ENCODE measurements at regions not wholly inside any gene's neighbourhood (a gene's known extent, or its start where the extent isn't known, plus 50 kb on each side); places are given as distances from the start of the nearest gene placed in this dataset.
"Not testable (repeated sequence)": the region's sequence is repeated elsewhere in the genome, so short reads cannot be mapped to it uniquely, and the experiment has no call there.

- no peak for TF ChIP-seq CTCF (conservative IDR thresholded peaks at IDR 0.05; ENCODE audit: low read depth in 2 of 2)
These were observed 256.0 kb downstream of the VAPA start (continued) for GRCh38 chr18:10169814-10170213.

GRCh38 chr18:10170375-10170774 is 256.6 kb downstream of the VAPA start:
- H3K4me1 ChIP-seq (ENCODE audit: insufficient read depth): 0 out of 2 replicates have a peak, but pooled peaks cover 4% of the 10 kb centered on the region
- no peak overlapping the region for H3K4me2 ChIP-seq
- TF ChIP-seq ZNF462 (CRISPR knock-in tag; IDR thresholded peaks at IDR 0.05) (no peak), JUNB (IDR thresholded peaks at IDR 0.05; ENCODE audit: unreplicated experiment) (no peak), EZH2 (IDR thresholded peaks at IDR 0.05; ENCODE audit: low read depth, unreplicated experiment) (no peak)
- H3K9me3 Mint-ChIP-seq: peaks cover 4% of the 10 kb centered on the region; the same call in 2 of the 3 replicates
- no peaks in the 10 kb centered on the region for H3K36me3 Mint-ChIP-seq (ENCODE audit: low read depth)
- DNase-seq (ENCODE audit: low spot score): no peak
- no peak overlapping the region for H3K4me3 Mint-ChIP-seq
- H4K20me1 ChIP-seq (replicated peaks; ENCODE audit: insufficient read depth): no peaks in the 10 kb centered on the region
- H3K27ac Mint-ChIP-seq: no peak overlapping the region
- H3K4me1 Mint-ChIP-seq: peaks cover 4% of the 10 kb centered on the region; the same call in 1 of the 3 replicates
- no peaks in the 10 kb centered on the region for H3F3A ChIP-seq (replicated peaks; ENCODE audit: low read depth)
- H3K9me2 ChIP-seq (ENCODE audit: insufficient read depth): no peaks in the 10 kb centered on the region
- H3K27ac ChIP-seq (ENCODE audit: low read depth): no peak overlapping the region
- H2AFZ ChIP-seq: peak overlapping the region; percentile 70; the same call in 1 of the 2 replicates
- no peaks in the 10 kb centered on the region for H3K36me3 ChIP-seq (ENCODE audit: insufficient read depth)
- no peak for ATAC-seq
- H3K4me3 ChIP-seq: no peak overlapping the region
- peaks cover 2% of the 10 kb centered on the region for H3K27me3 Mint-ChIP-seq (ENCODE audit: insufficient read depth, low read depth, poor library complexity)
- H3K27me3 ChIP-seq (ENCODE audit: insufficient read depth): no peaks in the 10 kb centered on the region
- no peaks in the 10 kb centered on the region for H3K79me2 ChIP-seq (replicated peaks; ENCODE audit: insufficient read depth)

- H3K27ac Mint-ChIP-seq; H3K4me1 ChIP-seq (ENCODE audit: insufficient read depth); H3K4me1 Mint-ChIP-seq; H3K4me3 Mint-ChIP-seq; H3K79me2 ChIP-seq (replicated peaks; ENCODE audit: insufficient read depth); H2AFZ ChIP-seq; H3K36me3 Mint-ChIP-seq (ENCODE audit: low read depth); H3K9me2 ChIP-seq (ENCODE audit: insufficient read depth); ATAC-seq; H3K27me3 ChIP-seq (ENCODE audit: insufficient read depth); DNase-seq (ENCODE audit: low spot score); H3K4me3 ChIP-seq; H3K9me3 Mint-ChIP-seq; H4K20me1 ChIP-seq (replicated peaks; ENCODE audit: insufficient read depth); H3K4me2 ChIP-seq; H3K36me3 ChIP-seq (ENCODE audit: insufficient read depth); H3K27me3 Mint-ChIP-seq (ENCODE audit: insufficient read depth, low read depth, poor library complexity); H3F3A ChIP-seq (replicated peaks; ENCODE audit: low read depth); H3K27ac ChIP-seq (ENCODE audit: low read depth): not testable (repeated sequence)
These were observed 261.5 kb downstream of the VAPA start for GRCh38 chr18:10175333-10175732.

- H3K79me2 ChIP-seq (replicated peaks; ENCODE audit: insufficient read depth); H3K27ac Mint-ChIP-seq; H3K4me3 ChIP-seq; H3K4me1 ChIP-seq (ENCODE audit: insufficient read depth); H3K27me3 Mint-ChIP-seq (ENCODE audit: insufficient read depth, low read depth, poor library complexity); H3F3A ChIP-seq (replicated peaks; ENCODE audit: low read depth); ATAC-seq; H3K36me3 ChIP-seq (ENCODE audit: insufficient read depth); H3K36me3 Mint-ChIP-seq (ENCODE audit: low read depth); H3K27ac ChIP-seq (ENCODE audit: low read depth); H3K9me3 Mint-ChIP-seq; H4K20me1 ChIP-seq (replicated peaks; ENCODE audit: insufficient read depth); H3K4me3 Mint-ChIP-seq; H3K4me2 ChIP-seq; H3K27me3 ChIP-seq (ENCODE audit: insufficient read depth); H3K9me2 ChIP-seq (ENCODE audit: insufficient read depth); H2AFZ ChIP-seq; DNase-seq (ENCODE audit: low spot score): not testable (repeated sequence)
- H3K4me1 Mint-ChIP-seq: peaks cover 13% of the 10 kb centered on the region
These were observed 265.5 kb downstream of the VAPA start for GRCh38 chr18:10179326-10179725.
